Uterus (tissue), 2 donors: ENCODE measurements at regions not wholly inside any gene's neighbourhood (a gene's known extent, or its start where the extent isn't known, plus 50 kb on each side); places are given as distances from the start of the nearest gene placed in this dataset.

Source experiments
- POLR2A ChIP-seq, 2 donors: fragments of 450-650 bp; IDR thresholded peaks; one replicate each; pipeline ENCODE4 v1.6.1; 2016; ENCODE audit warnings: antibody characterized with exemption in 2 of 2, mild to moderate bottlenecking in 1 of 2, moderate library complexity in 1 of 2
- TF ChIP-seq, protein P1 (sequence below), 4 experiments: fragments of 200-600 bp in 2 of 4; fragments of 450-650 bp in 2 of 4; sonication (generic) in 2 of 4; IDR thresholded peaks; one replicate each; pipeline ENCODE4 v1.5.1; 2016 to 2019; ENCODE audit warnings: antibody characterized with exemption in 4 of 4, mild to moderate bottlenecking in 2 of 4, moderate library complexity in 1 of 4

DNA sequence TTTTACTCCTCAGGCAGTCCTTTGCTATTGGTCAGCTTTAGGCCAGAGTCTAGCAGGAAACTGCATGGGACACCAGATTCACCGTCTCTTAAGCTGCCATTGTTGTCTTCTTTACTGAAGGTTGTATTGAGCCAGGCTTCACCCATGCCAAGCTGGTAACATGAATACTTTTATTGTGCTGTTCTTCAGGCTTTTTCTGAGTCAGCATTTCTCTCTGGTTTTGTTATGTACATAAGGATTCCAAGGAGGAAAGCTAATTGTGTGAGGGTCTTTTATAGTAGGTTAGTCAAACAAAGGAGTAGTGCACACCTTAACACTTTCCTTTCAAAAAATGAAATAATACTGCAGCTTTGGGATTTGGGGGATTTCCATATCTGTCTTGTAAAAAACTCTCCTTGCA is 252.8 kb downstream of the JRKL start:
- no peak for TF ChIP-seq POLR2A (IDR thresholded peaks at IDR 0.05)
- TF ChIP-seq, protein P1, sequence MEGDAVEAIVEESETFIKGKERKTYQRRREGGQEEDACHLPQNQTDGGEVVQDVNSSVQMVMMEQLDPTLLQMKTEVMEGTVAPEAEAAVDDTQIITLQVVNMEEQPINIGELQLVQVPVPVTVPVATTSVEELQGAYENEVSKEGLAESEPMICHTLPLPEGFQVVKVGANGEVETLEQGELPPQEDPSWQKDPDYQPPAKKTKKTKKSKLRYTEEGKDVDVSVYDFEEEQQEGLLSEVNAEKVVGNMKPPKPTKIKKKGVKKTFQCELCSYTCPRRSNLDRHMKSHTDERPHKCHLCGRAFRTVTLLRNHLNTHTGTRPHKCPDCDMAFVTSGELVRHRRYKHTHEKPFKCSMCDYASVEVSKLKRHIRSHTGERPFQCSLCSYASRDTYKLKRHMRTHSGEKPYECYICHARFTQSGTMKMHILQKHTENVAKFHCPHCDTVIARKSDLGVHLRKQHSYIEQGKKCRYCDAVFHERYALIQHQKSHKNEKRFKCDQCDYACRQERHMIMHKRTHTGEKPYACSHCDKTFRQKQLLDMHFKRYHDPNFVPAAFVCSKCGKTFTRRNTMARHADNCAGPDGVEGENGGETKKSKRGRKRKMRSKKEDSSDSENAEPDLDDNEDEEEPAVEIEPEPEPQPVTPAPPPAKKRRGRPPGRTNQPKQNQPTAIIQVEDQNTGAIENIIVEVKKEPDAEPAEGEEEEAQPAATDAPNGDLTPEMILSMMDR (IDR thresholded peaks at IDR 0.05), result no peak
